ENCODE measurements at regions not wholly inside any gene's neighbourhood (a gene's known extent, or its start where the extent isn't known, plus 50 kb on each side); places are given as distances from the start of the nearest gene placed in this dataset.

GRCh38 chr18:51645607-51646006 lies 448.1 kb upstream of the MEX3C start:
- Mint-ChIP-seq H3K4me1 (ENCODE audit: low read depth, unreplicated experiment) (no peaks in the 10 kb centered on the region), H3K27ac (ENCODE audit: unreplicated experiment) (no peak overlapping the region), H3K36me3 (ENCODE audit: insufficient read depth, unreplicated experiment) (no peaks in the 10 kb centered on the region), H3K27me3 (ENCODE audit: unreplicated experiment) (peaks cover 74% of the 10 kb centered on the region), H3K9me3 (ENCODE audit: low read depth, unreplicated experiment) (no peaks in the 10 kb centered on the region), H3K4me3 (ENCODE audit: low read depth, unreplicated experiment) (no peak overlapping the region)
- TF ChIP-seq, protein P1, sequence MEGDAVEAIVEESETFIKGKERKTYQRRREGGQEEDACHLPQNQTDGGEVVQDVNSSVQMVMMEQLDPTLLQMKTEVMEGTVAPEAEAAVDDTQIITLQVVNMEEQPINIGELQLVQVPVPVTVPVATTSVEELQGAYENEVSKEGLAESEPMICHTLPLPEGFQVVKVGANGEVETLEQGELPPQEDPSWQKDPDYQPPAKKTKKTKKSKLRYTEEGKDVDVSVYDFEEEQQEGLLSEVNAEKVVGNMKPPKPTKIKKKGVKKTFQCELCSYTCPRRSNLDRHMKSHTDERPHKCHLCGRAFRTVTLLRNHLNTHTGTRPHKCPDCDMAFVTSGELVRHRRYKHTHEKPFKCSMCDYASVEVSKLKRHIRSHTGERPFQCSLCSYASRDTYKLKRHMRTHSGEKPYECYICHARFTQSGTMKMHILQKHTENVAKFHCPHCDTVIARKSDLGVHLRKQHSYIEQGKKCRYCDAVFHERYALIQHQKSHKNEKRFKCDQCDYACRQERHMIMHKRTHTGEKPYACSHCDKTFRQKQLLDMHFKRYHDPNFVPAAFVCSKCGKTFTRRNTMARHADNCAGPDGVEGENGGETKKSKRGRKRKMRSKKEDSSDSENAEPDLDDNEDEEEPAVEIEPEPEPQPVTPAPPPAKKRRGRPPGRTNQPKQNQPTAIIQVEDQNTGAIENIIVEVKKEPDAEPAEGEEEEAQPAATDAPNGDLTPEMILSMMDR (IDR thresholded peaks at IDR 0.05; ENCODE audit: unreplicated experiment): no peak
- CTCF ChIA-PET: no interaction called here
- no TSS peak for BruUV-seq (replicated peaks)
- intact Hi-C loops (cut with micrococcal nuclease; ENCODE audit: unreplicated experiment): no loop called here
- DNase-seq: no peak

GRCh38 chr18:51647346-51647745 lies 449.9 kb upstream of the MEX3C start:
- Mint-ChIP-seq H3K4me3 (ENCODE audit: low read depth, unreplicated experiment) (no peak overlapping the region), H3K9me3 (ENCODE audit: low read depth, unreplicated experiment) (no peaks in the 10 kb centered on the region), H3K27ac (ENCODE audit: unreplicated experiment) (no peak overlapping the region), H3K27me3 (ENCODE audit: unreplicated experiment) (peaks cover 75% of the 10 kb centered on the region), H3K36me3 (ENCODE audit: insufficient read depth, unreplicated experiment) (no peaks in the 10 kb centered on the region), H3K4me1 (ENCODE audit: low read depth, unreplicated experiment) (no peaks in the 10 kb centered on the region)
- TF ChIP-seq, protein P1 (IDR thresholded peaks at IDR 0.05; ENCODE audit: unreplicated experiment): no peak
- intact Hi-C loops (cut with micrococcal nuclease; ENCODE audit: unreplicated experiment): no loop called here
- BruUV-seq (replicated peaks): no TSS peak
- no peak for DNase-seq
- CTCF ChIA-PET: no interaction called here

- no peak for DNase-seq
- CTCF ChIA-PET: no interaction called here
- TF ChIP-seq, protein P1 (IDR thresholded peaks at IDR 0.05; ENCODE audit: unreplicated experiment): no peak
- BruUV-seq (replicated peaks): no TSS peak
- no peaks in the 10 kb centered on the region for H3K36me3 Mint-ChIP-seq (ENCODE audit: insufficient read depth, unreplicated experiment)
- intact Hi-C loops (cut with micrococcal nuclease; ENCODE audit: unreplicated experiment): no loop called here
- H3K9me3 Mint-ChIP-seq (ENCODE audit: low read depth, unreplicated experiment): no peaks in the 10 kb centered on the region
- H3K27me3 Mint-ChIP-seq (ENCODE audit: unreplicated experiment): peaks cover 71% of the 10 kb centered on the region
- no peak overlapping the region for H3K4me3 Mint-ChIP-seq (ENCODE audit: low read depth, unreplicated experiment)
- no peak overlapping the region for H3K27ac Mint-ChIP-seq (ENCODE audit: unreplicated experiment)
- H3K4me1 Mint-ChIP-seq (ENCODE audit: low read depth, unreplicated experiment): no peaks in the 10 kb centered on the region
Measured at GRCh38 chr18:51647942-51648341, 450.5 kb upstream of the MEX3C start.

- TF ChIP-seq, protein P1 (IDR thresholded peaks at IDR 0.05; ENCODE audit: unreplicated experiment): no peak
- Mint-ChIP-seq H3K36me3 (ENCODE audit: insufficient read depth, unreplicated experiment) (no peaks in the 10 kb centered on the region), H3K4me3 (ENCODE audit: low read depth, unreplicated experiment) (no peak overlapping the region), H3K9me3 (ENCODE audit: low read depth, unreplicated experiment) (no peaks in the 10 kb centered on the region), H3K27me3 (ENCODE audit: unreplicated experiment) (peaks cover 53% of the 10 kb centered on the region), H3K4me1 (ENCODE audit: low read depth, unreplicated experiment) (no peaks in the 10 kb centered on the region), H3K27ac (ENCODE audit: unreplicated experiment) (no peak overlapping the region)
- no TSS peak for BruUV-seq (replicated peaks)
- no peak for DNase-seq
- intact Hi-C loops (cut with micrococcal nuclease; ENCODE audit: unreplicated experiment): no loop called here
- CTCF ChIA-PET: no interaction called here
Measured at GRCh38 chr18:51649796-51650195, 452.3 kb upstream of the MEX3C start.

All from Calu3 (cell line).